ENCODE measurements at regions not wholly inside any gene's neighbourhood (a gene's known extent, or its start where the extent isn't known, plus 50 kb on each side); places are given as distances from the start of the nearest gene placed in this dataset.

DNA sequence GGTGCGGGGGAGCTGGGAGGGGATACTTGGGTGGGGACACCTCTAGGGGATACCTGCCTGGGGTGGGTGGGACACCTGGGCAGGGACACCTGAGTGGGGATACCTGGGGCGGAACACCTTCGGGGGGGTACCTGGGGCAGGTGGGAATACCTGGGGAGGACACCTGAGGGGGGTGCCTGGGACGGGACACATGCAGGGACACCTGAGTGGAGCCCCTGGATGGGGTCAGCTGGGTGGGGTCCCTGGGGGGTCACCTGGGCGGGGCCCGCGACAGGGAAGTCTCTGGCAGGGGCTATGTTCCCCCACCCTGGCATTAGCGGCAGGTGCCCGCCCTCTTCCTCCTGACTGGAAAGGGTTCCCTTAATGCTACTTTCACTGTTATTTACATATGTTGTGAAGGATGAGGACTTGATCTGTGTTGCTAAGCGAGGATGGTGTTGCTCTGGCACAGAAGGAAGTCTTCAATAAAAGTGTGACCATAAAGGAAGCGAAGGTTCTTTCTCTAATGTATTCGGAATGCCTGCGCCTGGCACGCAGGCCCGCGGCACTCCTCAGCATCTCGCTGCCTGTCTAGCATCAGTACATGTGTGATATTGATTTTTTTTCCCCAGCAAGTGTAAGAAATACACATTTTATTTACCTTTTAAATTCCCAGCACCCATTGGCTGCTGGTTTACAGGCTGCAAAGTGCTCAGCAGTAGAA, 801.7 kb downstream of the BRD1 start:
- no peak for DNase-seq (ENCODE audit: low read depth)

DNA sequence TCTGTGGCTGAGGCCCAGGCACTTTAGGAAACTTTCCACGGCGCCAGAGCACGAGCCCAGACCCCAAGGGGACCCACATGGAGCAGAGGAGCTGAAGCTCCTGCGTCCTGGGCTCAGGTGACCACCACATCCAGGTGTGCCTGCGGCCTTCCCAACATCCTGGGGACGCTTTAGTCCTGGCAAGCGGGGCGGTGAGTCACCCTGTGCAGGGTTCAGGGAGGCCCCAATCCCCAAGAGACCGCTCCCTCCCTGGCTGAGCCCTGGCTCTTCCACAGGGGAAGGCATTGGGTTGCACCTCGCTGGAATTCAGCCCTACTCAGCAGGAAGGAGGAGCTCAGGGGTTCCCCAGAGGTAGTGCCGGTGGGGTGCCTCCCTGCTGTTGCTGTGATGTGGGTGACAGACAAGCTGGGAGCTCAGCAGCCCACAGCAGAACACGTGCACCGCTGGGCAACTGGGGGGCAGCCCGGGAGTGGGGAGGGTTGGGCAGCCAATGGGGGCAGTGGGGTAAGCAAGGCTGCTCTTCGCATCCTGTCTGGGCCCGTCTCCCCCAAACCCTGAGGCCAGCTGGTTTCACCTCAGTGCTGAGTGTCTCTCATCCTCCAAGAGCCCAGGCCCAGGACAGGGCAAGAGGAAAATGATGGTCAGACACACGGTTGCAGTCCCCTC, 802.8 kb downstream of the BRD1 start:
- no peak for DNase-seq (ENCODE audit: low read depth)

DNA sequence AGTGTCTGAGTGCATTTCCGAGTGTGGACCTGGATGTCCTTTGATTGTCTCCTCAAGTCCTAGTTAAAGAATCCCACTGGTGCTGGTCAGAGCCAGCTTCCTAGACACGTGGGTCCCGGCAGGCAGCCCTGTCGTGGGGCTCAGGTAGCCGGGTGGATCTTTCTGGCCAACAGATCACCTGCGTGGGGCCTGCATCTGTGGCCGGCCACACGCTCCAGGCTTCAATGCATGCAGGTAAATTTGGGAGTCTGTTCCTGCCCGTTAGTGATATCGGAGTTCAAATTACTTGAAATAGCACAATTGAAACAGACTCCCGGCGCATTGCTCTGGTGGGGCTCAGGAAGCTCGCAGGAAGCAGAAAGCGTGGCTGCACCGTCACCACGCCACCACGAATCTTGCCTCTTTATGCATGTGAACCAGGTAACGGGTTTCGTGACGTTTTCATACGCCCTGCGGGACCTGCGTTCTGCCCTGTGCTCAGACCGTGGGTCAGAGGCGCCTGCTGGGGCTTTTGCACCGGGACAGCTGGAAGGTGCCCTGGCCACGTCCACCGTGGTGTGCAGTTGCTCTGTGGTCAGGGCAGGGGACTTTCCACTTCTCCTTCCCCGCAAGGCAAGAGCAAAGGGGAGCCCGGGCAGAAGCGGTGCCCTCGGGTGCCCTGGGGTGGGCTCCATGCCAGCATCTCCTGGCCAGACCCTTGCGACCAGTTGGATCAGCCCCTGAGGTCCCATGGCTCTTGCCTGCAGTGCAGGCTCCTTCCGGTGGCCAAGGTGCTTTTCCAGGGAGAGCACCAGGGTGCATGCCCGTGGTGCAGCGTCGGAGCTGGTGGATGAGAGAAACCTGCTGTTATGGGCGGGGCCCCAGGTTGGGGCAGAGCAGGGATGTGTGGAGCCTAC, 803.5 kb downstream of the BRD1 start:
- no peak for DNase-seq (ENCODE audit: low read depth)

DNA sequence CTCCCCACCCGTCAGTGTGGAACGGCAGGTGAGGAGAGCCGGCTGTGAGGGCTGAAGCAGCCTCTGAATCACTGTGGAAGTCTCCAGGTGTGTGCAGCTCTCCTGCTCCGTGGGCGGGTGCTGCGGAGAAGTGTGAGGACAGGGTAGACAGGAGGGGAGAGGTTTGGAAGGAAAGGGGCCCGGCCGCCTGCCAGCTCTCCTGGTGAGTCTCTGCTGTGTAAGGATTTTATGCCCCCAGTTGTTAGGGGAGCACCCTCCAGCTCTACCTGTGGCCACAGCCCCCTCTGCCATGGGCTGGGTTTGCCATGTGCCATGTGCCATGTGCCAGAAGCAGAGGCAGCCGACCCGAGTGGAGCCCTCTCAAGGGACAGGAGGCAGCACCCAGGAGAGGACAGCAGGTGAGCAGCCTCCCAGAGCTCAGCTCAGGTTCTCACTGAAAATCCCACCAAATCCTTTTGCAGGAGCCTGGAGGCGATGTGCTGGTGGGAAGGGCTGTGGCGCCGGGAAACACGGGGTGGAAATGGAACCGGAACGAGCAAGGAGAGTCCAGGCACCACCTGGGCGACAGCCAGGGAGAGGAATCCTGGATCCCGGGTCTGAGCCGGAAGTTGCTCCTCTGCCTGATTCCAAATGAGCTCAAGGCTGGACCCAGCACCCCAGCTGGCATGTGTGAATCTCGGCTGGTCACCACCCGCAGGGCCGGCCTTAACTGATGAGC, 804.4 kb downstream of the BRD1 start:
- no peak for DNase-seq (ENCODE audit: low read depth)

DNA sequence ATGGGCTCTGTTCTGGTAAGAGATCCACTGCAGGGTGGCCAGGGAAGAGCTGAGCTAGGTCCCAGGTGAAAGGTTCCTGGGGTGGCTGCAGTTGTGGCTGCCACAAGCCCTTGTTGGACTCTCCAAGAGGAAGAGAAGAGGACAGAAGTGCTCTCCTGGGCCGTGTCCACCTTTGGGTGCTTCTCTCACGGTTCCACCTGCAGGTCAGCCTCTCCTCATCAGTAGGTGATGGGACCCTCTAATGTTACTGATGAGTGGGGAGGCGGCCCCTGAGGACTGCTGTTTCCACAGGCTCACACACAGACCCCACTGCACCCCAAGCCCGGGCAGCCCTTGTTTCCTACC, 804.9 kb downstream of the BRD1 start:
- DNase-seq (ENCODE audit: low read depth), result no peak

DNA sequence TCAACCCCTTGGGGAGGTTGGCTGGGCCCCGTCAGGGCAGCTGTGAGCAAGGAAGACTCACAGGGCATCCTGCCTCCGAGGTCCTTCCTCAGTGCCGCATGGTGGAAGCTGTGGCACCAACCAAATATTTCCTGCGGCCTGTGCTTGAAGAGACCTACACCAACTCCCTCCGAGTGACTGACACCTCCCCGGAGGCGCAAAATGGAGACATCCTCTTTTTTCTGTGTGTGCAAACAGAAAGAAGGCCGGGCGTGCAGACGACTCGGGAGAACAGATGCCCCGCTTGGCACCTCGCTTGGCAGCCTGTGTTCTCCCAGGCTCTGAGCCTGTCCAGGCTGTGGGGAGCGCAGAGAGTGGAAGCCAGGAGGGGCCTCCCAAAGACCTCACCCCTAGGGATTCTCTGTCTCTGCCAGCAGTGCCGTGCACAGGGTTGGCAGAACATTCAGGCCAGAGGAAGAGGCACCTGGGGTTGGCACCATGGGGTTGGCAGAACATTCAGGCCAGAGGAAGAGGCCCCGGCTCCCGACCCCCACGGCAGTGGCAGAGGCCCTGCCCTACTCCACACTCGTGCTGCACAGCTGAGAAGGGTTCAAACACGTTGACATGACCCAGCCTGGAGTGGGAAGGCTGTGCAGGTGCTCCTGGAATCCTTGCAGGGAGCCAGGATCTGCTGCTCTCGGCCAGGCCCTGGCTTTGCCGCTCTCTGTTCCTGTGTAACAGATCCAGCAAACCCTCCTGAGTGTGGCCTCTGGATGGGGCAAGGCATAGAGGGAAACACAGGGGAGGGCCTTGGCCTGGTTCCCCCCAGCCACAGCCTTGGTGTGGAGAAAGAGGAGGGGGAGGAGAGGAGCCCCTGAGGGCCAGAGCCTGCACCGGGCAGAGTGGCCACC, 805.5 kb downstream of the BRD1 start:
- DNase-seq (ENCODE audit: low read depth), result no peak

DNA sequence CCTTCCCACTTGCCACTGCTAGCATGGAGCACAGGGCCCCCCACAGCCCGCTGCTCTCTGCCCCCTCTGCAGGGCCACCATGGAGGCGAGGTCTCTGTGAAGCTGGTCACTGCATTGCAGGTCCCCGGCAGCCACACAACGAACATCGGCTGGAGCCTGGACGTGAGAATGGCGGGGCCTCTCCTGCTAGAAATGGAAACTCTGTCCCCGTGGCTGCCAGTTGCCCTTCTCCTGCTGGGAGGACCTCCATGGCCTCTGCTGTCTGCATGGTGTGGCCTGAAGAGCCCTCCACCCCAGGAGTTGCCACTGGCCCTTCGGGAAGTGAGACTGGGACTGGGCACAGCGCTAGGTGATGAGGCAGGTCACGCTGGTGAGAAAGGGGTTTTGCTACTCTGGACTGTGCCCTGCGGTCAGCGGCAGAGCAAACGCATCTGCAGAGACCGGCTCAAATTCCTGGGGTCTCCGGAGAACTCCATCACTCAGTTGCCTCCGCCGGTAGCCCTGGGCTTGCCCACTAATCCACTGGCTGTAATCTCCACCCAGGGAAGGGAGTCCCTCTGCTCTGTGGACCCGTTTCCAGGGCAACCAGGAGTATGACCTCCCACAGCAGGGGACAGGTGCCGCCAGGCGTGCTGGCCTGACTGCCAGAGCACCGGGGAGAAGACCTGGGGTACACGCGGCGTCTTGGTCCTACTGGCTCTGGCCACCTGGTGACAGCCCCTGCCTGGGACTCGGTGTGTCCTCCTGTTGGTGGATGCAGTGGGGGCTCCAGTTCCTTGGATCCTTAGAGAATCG, 806.3 kb downstream of the BRD1 start:
- DNase-seq (ENCODE audit: low read depth), result no peak

DNA sequence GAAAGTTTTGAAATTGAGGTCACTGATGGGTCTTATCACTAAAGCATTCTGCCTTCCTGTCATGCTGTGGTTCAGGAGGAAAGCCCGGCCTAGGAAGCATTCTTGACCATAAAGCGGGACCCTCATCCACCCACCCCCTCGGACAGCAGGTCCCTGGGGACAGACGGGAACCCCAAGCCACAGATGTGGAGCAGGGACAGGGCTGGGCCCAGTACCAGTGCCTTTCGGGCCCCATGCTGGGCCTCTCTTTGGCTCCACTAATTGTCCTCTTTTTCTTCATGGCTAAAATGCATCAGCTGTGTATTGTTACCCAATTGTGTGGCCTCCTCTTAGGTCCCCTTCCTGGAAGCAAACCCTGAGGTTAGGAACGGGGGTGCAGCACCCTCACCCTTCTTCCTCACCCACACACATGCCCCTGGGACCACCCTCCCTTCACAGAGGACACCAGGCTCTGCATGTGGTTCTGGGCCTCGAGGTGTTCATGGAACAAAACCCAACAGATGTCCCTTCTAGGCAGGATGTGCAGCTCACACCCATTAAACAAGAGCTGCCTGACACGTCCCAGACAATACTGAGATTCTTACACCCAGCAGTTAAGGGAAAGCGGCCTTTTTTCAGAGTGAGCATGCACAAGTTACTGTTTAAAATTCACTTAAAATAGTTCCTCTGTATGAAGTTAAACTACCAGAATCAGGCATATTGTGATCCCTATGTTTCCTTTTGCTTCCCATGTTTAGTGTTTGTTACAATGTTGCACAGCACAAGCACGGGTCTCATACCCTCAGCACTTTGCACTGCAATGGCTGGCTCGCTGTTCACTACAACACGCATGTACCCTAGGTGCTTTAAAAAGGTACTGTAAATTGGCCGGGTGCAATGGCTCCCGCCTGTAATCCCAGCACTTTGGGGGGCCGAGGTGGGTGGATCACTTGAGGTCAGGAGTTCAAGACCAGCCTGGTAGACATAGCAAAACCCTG, 807.6 kb downstream of the BRD1 start:
- no peak for DNase-seq (ENCODE audit: low read depth)

DNA sequence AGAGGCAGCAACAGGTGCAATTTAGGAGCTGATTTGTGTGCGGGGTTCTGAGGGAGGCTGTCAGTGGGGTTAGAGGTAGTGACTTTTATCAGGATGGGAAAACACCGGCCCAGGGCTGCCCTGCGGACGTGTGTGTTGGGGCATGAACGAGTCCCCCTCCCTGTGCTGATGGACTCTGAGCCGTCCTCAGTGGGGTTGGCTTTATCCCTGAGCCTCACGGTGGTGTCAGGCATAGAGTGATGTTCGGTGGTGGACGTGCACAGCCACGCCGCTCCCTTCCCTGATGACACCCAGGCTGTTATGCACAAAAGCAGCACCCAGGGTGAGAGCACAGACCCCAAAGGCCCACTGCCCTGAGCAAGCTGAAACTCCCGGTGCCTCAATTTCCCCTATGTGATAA, 809.1 kb downstream of the BRD1 start:
- no peak for DNase-seq (ENCODE audit: low read depth)

DNA sequence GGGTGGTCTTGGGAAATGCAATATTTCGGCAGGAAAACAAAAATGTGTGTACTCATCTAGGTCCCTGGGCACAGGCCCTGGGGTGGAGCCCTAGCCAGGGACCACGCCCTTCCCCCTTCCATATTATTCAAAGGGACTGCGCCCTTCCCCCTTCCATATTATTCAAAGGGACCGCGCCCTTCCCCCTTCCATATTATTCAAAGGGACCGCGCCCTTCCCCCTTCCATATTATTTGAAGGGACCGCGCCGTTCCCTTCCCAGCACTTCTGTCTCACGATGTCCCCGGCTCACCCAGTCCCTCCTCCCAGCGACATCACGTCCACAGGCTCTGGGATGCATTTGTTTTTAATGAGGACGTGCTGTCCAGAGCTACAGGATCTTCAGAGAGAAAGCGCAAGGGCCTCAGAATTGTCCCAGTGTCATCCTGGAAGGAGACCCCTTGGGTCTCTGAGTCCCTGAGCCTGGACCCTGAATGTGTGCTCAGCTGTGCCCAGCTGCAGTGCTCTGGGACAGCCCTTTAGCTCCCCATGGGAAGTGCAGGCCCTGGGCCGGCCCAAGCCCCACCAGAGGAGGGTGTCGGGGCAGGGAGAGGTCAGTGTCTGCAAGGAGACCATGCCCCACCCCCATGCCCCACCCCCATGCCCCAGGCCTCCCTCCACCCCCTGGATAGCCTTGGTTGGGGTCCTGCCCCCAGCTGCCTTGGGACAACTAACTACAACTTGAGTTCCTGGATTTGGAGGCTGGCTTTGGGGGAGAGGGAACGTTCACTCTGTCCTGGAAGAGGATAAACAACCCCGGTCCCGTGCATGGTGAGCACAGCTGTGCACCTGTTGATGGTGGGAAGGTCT, 810.0 kb downstream of the BRD1 start:
- no peak for DNase-seq (ENCODE audit: low read depth)

DNA sequence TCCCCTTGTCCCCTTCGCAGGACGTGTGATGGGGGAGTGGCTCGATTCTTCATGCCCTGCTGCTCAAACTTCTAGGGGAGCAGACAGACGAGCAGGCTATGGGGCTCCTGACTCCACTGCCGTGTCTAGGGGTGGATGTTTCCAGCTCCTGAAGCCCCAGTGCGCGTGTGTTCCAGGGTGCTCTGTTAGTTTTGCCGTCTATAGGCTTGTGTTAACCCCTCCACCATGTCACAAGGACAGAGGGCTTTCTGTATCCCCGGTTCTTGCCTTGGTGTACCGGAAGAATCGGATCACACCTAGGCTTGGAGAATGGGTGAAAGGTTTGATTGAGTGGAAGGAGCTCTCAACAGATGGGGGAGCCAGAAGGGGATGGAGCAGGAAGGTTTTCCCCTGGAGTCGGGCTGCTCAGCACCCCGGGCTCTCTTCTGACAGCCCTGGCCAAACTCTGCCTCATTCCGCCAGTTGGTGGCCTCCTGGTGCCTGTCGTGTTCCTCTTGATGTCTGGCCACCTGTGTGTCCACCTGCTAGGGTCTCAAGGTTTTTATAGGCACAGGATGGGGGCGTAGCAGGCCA, 810.7 kb downstream of the BRD1 start:
- no peak for DNase-seq (ENCODE audit: low read depth)

DNA sequence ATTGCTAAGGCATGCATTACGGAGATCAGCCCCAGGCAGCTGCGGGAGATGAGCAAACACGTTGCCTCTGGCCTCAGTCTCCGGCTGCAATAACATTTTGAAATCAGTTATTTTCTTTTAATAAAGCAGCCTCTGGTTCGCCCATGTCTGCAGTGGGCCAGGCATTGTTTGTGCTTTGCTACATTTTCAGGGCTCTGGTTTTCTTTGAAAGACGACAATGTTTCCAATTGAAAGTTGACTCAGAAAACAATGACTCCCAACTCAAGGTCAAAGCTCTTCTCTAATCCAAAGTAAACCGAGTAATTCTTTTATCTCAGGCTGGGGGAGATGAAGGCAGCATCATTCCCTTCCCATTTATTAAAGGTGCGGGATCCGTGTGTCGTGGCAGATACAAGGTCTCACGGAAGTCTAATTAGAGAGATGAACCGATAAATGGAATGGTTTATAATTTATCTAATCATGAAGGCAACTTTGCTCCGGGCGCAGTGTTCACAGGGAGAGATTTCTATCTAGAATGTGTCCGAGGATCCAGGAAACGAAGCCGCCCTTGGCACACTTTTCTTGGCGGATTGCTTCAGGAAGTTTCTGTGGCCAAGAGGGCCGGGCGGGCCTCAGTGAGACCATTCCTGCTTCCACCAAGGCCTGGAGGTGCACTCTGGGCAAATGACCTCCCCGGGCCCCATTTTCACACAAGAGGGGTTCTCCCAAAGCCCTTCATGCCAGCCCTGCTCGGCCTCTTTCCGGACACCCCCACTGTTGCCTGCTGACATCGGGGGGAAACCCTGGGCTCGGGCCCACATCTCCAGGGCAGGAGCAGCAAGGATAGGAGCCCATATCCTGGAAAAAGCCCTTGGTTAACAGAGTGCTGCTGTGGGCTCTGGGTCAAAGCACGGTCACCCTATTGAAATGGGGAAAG, 811.4 kb downstream of the BRD1 start:
- no peak for DNase-seq (ENCODE audit: low read depth)

DNA sequence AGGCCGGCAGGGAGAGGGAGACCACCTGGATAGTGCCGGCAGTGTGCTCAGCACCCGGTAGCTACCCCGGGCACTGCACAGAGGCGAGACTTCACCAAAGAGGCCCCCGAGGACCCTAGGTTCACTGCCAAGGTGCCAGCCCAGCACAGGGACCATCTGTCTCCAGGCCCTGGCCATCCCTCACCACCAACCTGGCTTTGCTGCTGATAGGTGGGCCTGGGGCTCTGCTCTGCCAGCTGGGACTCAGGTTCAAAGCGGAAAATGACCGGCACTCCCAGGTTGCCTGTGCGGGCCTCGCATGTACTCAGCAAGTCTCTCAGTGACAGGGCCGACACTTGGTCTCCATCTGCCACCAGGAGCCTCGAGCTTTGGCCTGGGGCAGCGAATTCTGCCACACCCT, 812.2 kb downstream of the BRD1 start:
- no peak for DNase-seq (ENCODE audit: low read depth)

DNA sequence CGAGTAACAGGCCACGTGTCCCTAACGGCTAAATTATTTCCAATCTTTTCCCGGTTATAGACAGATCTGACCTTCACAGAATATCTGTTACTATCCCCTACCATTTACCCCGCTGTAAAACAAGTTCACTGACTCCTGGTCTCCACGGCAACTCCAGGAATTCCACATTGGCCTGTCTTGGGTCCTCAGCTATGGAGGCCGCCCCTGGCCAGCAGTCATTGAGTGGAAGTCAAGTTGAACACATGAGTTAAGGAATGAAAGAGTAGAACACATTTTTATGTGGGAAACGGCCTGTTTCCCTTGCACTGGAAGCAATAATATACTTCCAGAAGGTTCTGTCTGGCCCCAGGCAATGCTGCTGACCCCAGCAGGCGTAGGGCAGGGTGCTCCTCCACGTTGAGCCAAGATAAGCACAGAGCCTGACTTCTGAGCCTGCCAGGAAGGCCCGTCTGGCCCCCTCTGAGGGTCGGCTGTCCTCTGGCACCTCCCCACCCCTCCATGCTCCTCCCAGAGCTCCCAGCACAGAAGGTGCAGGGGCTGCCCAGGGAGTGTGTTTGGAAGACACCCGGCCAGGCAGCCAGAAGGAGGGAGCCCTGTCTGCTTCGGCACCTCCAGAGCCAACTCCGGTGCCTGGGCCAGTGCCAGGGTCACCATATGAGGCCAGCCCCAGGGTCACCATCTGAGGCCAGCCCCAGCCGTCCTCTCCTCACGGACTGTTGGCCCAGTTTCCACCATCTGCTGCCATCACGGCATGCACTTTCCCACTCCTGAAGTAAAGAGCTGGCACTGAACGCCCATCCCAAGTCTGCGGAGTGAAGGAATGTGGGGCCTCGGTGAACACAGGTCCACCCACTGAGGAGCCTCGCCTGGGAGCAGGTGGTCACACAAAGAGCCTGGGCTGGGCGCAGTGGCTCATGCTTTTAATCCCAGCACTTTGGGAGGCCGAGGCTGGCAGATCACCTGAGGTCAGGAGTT, 813.2 kb downstream of the BRD1 start:
- DNase-seq (ENCODE audit: low read depth), result no peak

DNA sequence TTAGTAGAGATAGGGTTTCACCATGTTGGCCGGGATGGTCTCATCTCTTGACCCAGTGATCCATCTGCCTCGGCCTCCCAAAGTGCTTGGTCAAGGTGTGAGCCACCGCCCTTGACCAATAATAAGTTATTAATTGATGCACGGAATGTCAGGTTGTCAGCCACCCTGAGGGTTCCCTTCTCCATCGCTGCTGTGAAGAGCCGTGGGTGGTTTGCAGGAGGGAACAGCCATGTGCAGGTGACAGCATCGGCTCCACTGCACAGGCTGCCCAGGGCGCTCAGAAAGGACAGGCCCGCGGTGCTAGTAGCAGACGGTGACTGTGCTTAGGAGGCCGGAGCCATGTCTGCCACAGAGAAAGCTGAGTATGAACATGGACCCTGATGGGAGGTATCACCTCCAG, 814.0 kb downstream of the BRD1 start:
- no peak for DNase-seq (ENCODE audit: low read depth)

Data from stimulated activated CD8-positive, alpha-beta memory T cell treated with anti-CD3 and anti-CD28 coated beads, Interleukin-12 subunit alpha, Interleukin-12 subunit beta, amount 100 ng/mL, for 4 hours (primary cell).